NCI-H2107 treated with DMSO at 0.1 percent for 48 hours (cell line): ENCODE measurements at regions not wholly inside any gene's neighbourhood (a gene's known extent, or its start where the extent isn't known, plus 50 kb on each side); places are given as distances from the start of the nearest gene placed in this dataset.

Experiments
- DNase-seq: peaks from one replicate; lab custom pipeline; 2025; ENCODE audit not compliant: unreplicated experiment; lab: John Stamatoyannopoulos, UW

DNA sequence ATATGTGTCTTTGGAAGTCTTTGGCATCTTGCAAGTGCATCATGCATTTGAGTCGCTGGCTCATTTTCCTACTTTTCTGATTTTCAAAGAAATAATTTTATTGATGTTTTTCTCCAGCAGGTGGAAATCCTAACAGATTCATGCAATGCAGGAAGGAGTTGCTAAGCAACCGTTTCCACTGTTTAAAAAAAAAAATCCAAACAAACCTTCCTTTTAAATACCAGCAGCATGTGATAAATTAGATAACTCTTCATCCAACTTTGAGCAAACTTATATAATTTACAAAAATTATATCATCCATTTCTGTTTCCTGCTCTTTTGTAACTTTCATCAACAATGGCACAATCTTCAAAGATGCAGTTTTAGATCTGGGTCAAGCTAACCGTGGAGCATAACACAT lies 364.1 kb downstream of the MFSD1 start:
- no peak for DNase-seq

DNA sequence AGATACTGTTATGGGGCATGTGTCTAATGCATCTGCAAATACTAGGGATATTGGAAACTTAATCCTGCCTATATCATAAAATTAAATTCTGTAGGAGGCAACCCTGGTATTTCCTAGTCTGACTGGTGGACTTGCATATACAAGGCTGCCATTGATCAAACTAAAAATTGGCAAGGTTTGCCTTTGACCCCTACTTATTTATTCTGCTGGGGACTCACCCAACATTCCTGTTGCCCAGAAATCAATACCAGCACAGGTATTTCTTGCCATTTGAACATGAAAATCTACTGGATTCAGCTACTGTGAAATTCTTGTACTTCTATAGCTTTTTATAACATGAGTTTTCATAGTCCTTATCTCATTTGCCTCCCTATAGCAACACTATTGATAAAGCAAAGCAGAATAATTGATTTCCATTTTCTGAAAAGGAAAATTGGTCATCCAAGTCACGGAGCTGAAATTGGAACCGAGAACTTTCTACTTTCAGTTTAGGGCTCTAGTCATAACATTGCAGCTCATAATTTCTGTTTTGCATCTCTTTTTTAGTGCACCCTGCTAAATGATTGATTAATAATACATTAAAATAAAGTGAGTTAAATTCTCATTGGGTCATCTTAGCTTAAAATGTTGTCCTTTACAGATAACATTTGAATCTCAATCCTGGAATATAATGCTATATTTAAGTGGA lies 365.2 kb downstream of the MFSD1 start:
- no peak for DNase-seq

DNA sequence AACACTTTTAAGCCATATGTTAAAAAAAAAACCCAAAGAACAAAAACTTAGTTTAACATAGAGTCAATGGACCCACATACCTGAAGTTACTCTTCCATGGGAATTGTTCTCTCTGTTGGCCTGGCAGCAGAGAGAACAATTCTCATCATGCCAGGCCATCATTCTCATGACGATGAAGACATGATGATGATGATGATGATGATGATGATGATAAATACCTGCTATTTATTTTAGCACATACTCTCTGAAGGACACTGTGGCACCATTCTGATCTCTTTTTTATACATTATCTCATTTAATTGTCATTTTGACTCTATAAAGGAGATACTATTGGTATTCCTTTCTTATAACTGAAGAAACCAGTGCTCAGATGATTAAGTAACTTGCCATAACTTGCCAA lies 366.9 kb downstream of the MFSD1 start:
- no peak for DNase-seq

DNA sequence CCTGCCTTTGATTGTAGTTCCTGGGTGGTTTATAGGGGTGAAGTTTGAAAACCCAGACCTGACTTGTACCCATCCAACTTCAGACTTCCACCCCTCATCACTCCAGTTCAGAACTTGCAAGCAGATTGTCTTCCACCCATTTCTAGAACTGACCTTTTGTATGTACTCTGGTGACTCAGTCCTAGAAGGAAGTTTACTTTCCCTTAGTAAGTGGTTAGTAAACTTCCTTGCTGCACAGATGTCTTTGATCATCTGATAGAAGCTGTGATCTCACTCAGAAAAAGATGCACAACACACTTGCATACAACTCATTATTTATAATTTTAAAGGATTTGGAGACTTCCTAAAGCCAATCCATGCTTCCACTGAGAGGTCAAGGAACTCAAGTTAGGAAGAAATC lies 368.0 kb downstream of the MFSD1 start:
- DNase-seq = no peak

DNA sequence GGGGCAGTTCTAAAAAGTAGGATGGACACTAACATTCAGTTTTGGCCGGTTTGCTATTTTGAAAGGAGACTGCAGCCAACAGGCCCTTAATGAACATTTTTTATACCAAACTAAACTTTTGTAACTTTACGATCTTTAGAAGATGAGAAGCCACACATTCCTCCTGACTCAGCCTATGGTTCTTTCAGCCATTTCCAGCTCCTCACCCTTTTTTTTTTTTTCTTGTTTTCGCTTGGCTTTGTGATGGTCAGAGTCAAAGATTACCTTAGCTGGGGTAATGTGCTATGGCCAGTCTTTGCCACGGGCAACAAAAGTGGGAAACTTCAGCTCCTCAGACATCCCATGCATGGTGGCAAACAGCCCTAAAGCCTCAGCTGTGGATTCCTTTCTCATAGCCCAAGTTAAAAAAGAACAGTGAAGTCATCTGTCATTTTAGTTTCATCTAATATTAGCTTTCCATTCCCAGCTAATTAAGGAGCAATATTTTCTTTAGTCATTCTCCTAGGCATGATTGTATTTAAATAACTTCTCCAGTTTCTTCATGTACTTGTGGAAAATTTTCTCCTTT lies 368.7 kb downstream of the MFSD1 start:
- DNase-seq = no peak

DNA sequence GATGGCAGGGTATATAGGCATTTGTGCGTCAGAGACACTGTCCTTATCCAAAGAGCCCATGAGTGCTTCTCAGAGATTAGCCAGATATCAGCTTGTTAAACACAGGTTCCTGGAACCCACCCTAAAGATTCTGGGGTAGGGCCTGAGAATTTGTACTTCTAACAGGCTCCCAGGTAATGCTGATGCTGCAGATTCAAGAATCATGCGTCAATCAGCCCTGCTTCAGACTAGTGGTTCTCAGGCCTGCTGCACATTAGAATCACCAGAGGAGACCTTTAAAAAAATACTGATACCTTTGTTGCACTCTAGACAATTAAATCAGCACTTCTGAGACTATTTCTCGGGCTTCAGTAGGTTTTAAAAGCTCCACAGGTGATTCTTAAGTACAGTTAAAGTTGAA lies 369.5 kb downstream of the MFSD1 start:
- no peak for DNase-seq

DNA sequence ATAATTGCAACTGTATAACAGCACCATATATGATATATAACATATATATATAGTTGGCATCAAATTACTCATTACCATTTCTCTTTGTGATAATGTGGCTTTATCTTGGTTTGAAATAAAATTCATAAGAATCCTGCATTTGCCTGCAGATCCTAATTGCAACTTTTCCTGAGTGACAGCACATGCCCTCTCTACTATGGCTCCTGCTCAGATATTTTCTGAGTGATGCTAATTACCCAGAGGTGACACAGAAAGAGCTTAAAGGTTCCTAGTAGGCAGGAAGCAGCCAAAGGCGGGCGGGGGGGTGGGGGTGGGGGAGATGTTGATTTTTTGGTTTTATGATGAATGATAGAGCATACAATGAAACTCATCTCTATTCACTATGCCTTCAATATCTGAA lies 370.6 kb downstream of the MFSD1 start:
- DNase-seq = no peak

DNA sequence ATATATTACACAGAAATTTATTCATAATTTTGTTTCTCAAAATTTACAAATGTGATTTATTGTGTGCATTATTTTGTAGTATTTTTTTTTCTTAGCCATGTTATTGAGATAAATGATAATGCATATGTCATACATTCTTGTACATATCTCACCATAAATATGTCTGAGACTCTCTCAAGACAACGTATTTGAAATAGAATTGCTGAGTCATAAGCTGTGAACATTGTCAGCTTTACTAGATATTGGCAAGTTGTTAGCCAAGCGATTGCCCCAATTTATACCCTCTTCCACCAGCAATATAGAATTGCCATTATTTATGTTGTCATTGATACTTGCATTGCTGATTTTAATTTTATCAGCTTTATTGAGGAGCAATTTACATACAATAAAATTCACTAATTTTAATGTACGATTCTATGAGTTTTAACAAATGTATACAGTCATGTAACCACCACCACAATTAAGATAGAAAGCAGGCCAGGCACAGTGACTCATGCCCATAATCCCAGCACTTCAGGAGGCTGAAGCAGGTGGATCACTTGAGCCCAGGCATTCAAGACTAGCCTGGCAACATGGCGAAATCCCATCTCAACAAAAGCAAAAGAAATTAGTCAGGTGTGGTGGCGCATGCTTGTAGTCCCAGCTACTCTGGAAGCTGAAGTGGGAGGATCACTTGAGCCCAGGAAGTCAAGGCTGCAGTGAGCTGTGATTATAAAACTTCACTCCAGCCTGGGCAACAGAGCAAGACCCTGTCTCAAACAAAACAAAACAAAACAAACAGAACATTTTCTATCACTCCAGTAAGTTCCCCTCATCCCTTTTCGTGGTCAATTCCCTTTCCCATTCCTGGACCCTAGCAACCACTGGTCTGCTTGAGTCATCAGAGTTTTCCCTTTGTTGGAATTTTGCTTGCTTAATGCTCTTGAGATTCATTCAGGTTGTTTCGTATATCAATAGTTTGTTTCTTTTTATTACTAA lies 373.1 kb downstream of the MFSD1 start:
- DNase-seq = no peak

DNA sequence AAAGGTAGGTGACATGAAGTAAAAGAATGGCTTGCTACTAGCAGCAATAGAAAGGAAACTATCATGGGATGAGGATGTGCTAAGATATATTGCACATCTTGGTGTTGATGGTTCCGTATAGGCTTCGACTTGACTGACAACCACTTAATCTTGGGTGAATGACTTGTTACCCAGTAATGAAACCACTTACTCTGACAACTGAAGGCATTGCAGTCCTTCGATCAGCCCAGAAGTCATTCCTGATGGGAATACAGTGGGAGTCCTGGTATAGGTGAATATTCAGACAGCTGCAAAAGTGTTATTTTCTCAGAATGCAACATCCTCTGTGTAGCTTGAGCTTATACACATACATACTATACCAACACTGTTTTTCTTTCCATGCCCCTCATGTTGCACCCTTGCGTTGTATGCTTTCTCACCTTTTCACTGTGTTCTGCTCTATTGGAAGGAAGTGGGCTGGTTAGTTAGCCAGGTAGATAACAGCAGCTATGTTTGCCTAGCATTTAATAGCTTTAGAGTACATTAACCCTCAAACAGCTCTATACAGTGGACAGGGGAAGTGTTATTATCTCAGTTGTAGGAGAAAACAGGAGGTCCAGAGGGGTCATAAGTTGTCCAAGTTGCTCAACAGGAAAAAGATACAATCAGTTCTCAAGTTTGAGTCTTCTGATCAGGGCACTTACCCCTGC lies 376.5 kb downstream of the MFSD1 start:
- DNase-seq = no peak

DNA sequence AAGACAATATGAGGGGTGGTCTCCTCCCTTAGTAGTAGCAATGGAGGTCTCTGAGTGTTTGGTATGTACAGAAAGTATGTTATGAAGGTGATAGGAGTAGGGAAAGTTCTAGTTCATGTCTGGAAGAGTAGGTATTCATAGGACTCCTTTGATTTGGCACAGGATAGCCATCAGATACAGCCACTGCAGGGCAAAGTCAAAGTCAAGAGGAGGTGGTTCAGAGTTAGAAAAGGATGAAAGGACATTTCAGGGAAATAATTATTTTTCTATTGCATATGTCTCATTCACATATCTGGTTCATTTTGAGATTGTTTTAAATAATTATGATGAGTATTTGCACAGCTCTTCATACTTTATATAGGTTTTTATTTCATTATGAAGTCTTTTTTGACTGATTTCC lies 381.1 kb downstream of the MFSD1 start:
- DNase-seq = no peak

DNA sequence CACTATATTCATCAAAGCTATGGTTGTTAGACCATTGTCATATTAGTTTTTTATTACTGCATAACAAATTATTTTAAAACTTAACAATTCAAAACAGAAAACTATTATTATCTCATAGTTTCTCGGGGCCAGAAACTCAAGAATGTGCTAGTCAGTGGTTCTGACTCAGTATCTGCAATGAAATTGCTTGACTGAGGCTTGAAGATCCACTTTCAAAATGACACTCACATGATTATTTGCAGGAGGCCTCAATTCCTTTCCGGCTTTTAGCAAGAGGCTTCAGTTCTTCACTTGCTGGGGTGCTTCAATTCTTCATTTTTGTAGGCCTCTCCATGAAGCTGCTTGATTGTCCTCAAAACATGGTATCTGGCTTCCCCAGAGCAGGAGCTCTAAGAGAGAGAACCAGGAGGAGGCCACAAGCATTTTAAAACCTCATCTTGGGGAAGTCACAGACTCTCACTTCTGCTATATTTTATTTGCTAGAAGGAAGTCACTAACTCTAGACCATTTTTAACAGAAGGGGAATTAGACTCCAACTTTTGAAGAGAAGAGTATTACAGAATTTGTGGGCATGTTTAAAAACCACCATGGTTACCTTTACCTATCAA lies 383.7 kb downstream of the MFSD1 start:
- DNase-seq = no peak

DNA sequence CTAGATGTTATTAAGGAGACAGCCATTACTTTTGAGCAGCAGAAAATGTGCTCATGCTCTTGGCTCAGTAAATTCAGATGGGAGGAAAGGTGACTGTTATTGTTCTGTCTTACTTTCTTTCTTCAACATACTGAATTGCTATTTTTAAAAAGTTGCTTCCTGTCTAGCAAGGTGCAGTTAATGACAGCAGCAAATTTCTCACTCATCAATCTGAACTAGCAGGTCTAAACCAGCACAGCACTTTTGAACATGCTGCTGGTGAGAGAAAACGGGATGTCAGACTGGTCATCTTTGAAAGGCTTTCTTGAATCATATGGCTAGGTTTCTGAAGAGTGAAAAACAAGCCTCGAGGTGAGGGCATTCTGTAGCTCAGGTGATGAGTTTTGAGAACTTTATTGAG lies 384.7 kb downstream of the MFSD1 start:
- DNase-seq = no peak

DNA sequence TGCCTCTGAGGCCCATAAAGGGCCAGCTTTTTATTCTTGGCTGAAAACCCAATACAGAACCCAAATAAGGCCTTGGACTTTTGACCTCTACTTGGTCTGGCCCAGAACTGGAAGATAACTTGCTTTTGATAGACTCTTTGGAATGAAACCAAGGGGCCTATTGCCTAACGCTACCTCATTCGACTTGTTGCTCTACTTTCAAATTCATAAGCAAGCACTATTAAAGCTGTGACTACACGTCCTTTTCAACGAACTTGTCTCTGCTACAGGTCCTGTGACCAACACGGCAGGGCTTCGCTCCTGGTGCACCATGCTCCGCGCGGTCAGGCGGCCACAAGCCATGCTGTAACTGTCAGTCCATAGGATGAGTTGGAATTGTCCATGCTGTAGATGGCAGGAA lies 385.4 kb downstream of the MFSD1 start:
- no peak for DNase-seq

DNA sequence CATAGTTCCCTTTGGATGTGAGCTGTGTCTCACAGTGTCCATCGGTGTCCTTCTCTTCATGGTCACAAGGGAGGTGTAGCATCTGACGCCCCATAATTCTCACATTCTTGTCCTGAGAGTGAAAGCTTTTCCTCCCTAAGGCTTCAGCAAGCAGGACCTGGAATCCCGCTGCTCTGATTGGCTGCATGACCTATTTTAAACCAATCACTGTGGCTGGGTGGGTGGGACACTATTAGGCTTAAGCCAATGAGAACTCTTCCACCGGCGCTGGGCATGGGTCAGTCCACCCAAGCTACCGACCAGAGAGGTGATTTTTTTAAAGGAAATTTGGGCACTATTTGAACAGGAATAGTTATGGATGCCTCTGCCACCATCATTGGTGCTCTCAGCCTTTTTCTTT lies 385.9 kb downstream of the MFSD1 start:
- no peak for DNase-seq

DNA sequence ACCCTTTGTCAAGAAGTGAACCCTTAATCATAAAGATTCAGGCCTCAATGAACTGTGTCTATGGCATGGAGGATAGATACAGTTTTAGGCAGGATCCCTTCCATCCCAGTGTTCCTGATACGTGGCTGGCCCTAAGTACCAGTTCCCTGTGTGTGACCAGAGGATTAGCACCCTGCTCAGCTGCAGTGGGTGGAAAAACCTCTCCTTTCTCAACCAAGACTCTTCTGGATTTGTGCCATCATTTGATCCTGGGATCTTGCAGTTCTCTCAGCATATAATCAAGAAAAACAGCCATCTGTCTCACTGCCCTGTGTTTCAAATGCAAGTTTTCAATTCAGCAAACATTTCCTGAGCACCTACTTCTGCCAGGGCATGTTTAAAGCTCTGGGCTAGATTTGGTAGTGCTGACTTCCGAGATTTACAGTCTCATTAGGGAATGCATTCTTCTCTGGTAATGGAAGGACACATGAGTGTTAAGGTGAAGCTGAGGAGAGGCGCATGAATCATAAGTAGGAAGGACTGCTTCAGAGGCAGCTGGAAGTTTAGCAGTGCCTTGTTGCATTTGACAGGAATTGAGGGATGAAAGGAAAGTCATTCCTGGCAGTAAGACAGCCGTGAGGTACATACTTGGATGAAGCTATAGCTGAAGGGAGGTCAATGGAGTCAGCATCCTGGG lies 388.3 kb downstream of the MFSD1 start:
- no peak for DNase-seq

DNA sequence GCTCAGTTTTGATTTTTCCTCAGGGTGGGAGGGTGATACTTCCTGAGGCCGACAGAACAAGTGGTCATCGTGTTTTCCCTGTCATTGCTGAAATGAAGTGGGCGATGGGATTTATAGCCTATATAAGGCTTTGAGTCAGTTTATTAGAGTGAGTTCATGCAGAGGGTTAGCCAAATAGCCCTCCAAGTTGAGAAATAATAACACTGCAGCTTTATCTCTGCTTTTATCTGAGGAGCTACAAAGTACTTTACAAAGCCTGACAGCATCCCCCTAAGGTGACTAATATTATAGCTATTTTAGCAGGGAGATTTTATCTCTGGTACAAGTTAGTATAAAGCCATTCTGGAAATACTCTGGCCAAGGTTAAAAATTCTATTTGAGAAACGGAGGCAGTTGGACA lies 389.6 kb downstream of the MFSD1 start:
- no peak for DNase-seq

DNA sequence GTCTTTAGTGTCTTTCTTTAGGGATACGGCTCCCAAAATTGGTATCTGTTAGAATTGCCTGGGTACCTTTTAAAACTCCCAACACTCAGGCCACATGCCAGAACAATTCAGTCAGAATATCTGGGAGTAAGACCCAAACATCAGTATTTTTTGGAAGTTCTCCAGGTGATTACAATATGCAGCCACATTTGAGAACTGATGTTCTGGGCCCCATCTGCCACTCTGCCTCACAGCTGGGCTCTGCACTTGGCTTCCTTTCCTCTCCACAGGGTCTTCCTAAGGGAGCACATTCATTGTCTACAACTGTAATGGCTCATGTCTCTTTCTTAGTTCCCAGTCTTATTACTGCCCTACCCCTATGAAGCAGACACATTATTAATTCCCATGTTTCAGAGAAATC lies 394.5 kb downstream of the MFSD1 start:
- DNase-seq = no peak

DNA sequence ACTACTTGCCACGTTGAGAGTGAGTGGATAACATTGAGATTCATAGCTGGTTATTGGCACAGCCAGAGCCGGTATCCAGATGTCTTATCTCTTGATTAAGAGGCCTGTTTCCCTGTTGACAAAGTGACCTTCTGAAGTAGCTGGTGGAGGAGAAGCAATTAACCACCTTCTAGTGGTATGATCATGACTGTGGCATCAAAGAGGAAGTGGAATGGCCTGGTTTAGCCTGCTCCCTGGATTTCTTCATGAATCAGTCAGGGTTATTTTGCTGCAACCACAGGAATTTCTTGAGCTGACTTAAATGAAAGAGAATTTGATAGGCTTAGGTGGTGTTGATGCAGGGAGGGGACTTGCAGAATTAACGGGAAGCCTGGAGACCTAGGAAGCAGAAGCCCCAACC lies 398.3 kb downstream of the MFSD1 start:
- no peak for DNase-seq

DNA sequence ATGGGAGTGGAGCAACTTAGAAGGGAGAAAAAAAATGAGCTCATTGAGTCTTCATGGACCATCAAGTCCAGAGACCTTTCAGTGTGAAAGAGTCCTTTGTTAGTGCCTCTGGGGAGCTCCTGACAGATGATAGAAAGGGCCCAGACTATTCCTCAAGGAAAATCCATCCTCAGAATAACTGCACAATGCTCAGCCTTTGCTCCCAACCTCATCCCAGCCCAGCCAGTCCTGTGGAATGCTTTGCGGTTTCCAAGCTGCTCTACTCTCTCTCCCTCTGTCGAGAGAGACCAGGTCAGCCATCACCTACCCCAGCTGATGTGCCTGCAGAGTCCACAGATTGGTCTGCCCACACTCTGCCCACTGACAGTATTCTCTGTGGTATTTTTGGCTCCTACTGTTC lies 406.2 kb downstream of the MFSD1 start:
- DNase-seq = no peak

DNA sequence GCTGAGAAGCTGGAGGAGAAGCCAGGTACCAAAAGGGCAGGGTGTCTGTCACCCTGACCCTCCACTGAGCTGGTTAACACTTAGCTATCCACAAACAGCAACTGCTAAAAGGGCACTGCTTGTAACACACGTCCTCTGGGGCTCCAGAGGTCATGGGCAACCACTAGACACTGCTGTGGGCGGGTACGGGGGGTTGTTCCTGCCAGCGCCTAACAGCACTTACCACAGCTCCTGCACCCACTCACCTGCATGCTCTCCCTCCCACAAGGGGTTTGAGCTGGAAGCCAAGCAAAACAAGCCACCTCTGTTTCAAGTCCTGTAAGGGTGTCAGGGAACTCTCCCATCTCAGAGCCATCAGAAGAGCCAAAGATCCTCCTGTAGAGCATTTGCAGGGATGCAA lies 407.6 kb downstream of the MFSD1 start:
- DNase-seq = no peak

DNA sequence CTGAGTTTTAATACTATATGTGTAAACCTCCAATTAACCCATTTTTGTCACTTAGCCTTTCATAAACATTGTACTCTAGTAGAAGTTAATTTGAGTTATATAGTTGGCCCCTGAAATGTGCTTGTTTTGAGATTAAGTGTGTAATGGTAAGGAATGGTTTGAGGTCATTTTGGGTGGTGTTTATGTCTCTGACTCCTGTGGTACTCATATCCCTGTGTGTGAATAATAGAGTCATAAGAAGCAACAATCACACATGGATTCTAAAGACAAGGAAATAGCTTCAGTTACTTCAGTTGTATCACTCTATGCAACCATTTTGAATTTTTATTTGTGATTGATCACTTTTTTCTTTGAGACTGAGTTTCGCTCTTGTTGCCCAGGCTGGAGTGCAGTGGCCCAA lies 408.5 kb downstream of the MFSD1 start:
- no peak for DNase-seq
